NCI-H2196 (cell line): ENCODE measurements at regions not wholly inside any gene's neighbourhood (a gene's known extent, or its start where the extent isn't known, plus 50 kb on each side); places are given as distances from the start of the nearest gene placed in this dataset.
"Not testable (repeated sequence)": the region's sequence is repeated elsewhere in the genome, so short reads cannot be mapped to it uniquely, and the experiment has no call there.

ENCODE experiments used
- DNase-seq: peaks from one replicate; lab custom pipeline; 2025; ENCODE audit not compliant: unreplicated experiment; lab: John Stamatoyannopoulos, UW

DNA sequence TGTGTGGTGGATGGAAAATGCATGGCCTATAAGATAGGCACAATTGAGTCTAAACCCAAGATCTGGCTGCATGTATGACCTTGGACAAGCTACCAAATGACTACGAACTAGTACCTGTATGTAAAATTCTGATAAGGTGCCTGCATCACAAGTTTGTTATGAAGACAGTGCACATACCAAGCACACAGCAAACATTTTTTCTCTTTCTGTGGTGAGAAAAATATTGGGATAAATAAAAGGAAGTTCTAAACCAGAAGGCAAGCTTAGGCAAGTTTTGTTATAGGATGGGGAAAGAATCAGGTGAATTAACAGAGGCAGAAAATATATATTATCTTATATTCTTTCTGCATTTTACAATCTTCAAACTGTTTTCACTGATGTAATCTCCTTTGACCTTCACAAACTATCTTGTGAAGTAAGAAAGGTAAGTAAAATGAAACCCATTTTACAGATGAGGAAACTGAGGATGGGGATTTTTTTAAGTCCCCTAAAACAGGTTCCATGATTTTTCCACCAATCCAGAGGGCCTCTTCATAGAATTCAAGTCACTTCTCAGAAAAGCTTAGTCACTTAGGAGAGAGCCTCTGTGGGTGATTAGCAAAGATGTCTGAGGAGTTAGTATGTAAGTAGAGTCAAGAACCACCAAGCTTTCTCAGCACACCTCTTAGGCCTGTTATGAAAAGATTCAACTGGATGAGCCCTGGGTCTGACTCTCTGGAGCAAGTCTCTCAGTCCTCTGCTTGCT is 132.0 kb upstream of the RAP1B start:
- no peak for DNase-seq

DNA sequence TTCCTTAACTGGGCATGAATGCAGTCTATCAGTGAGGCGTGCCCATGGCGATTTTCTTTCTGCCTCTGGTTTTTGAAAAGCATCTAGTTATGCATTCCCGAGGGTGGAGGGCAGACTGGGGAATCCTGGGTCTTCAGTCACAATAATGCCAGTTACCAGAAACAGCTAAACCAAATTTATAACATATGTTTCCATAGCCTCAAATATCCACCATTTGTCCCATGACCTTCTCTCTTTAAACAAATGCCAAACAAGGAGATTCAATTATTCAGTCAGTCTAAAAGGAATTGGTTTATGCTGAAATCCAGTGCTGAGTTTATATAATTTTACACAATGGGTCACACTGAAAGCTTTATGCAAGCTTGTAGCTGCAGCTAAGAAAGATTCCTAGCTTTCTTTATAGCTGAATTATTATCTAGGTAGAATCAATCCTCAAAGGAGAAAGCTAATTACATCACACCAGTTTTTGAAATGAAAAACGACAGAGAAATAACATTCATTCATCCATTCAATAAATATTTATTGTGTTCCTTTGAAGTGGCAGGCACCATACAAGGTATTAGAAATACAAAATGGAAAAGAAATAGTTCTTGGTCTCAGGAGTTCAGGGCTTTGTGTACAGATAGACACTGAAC is 131.3 kb upstream of the RAP1B start:
- no peak for DNase-seq

DNA sequence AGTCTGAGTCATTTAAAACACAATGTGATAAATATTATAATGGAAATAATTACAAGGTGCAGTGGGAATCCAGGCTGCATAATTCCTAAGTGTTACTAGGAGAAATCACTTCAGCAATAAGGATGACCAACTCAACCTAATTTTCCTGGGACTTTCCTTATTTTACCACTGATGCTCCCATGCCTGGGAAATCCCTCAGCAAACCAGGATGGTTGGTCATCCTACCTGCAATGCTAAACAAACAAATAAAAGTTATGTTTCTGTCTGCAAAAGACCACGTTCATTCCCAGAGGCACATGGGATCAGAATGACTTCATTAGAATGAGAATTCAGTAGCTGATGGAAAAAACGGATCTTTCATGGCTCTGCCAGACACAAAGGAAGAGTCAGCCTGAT is 130.8 kb upstream of the RAP1B start:
- DNase-seq = no peak

DNA sequence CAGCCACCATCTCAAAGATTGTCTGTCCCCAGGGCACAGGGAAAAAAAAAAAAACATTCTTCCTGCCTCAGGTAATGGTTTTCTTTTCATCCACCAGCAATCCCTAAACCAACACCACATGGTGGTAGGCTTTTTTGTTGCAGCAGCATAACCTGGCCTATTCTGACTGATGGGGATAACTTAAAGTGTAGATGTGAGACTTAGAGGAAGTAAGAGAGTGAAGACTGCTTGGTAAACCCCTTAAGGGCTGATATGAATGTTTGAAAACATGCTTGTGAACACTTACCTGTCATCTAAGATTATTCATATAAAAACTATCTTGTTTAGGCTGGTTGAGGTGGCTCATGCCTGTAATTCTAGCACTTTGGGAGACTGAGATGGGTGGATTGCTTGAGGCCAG is 130.2 kb upstream of the RAP1B start:
- DNase-seq = no peak

DNA sequence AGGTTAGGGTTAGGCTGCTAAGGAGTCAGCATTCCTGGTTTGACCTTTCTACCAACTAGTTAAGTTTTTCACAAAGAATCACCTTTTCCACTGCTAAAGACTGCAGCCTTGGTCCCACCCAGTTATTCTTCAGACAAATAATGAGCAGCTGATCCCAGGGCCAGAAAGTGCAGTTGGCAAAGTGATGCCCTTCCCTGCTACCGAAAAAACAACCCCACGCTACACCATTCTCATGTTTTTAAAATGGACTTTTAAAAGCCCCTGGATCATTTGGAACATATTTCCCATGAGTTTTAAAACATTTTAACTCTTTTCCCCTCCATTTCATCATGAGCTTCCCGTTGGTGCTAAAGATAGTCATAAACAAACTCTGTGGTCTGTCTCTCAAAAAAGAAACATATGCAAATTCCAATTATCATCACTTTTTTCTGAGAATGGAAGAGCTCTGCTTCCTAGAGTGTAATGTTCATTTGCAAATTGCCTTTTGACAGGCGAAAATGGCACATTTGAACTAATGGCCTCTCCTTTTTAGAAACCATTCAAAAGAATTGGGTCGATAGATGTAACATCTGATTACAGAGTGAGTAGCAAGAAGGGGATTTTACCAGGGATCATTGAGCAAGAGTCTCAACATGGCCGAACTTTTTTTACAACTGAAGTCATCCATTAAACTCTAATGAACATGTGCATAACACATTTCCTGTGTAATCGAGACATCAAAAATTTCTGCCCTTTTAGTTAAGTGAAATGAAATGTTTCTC is 129.3 kb upstream of the RAP1B start:
- no peak for DNase-seq

DNA sequence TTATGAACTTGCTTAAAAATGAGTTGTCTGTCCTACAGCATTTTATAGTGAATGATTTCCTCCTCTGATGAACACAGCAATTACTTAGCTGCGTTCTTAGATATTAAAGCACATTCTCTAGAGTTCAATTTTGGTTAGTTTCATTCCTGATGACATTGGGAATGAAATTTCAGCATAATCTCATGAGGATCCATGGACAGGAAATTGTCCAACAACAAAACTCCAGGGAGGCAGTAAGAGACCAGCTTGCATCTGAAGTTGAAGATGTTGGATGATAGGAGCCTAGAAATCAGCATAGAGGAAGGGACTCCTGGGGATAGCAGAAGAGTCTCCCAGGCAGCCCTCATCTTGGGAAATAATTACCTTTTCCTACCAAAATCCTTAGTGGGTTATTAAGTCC is 128.7 kb upstream of the RAP1B start:
- DNase-seq = no peak

DNA sequence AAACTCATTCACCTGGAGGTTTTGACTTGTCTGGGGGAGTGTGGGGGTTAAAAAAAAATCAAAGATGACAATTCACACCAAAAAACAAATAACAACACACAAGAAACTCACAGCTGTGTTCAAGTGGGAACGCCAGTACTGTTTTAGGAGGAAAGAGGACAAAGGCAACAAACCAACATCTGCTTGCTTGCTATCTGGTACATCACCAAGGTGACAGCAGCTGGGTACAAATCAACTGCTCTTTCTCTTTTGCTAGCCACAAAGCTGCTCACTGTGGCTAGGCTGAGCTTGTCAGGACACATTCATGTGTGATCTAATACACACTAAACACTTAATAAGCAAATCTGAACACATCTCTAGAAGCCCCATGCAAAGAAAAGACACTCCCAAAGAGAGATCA is 128.0 kb upstream of the RAP1B start:
- DNase-seq = no peak

DNA sequence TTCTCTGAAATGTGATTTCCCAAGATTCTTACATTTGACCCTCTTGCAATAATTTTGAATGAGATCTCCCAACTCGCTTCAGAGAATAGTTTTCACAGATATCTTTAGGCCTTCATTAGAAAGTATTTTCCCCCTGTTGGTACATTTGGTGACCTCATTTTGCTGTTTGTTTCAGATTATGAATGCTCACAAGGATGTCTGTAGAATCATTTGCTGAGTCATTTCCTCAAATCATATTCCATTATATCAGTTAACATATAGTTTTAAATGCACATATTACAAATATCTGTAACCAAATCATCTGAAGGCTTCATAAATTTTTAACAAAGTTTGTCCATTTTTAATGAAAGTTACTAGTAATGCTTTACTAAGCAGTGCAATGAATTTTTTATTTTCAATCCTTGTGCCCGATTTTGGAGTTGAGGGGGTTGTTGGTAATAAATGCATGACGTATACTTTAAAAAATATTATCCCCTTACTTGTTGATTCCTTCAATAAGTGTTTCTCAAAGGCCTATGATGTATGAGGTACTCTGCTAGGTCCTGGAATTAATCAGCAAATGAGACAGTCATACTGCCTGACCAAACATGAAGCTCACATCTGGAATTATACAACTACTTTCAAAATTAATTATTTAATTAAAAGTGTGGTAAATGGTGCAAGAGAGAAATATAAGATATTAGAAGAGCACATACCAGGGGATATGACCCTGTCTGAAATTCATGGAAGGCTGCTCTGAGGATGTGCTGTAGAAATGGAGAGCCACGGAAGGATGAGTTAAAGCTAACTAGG is 126.9 kb upstream of the RAP1B start:
- DNase-seq = no peak

DNA sequence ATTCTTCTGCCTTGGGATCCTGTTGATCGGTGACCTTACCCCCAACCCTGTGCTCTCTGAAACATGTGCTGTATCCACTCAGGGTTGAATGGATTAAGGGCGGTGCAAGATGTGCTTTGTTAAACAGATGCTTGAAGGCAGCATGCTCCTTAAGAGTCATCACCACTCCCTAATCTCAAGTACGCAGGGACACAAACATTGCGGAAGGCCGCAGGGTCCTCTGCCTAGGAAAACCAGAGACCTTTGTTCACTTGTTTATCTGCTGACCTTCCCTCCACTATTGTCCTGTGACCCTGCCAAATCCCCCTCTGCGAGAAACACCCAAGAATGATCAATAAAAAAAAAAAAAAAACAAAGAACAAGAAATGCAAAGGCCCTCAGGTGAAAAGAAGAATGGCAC is 126.1 kb upstream of the RAP1B start:
- DNase-seq = not testable (repeated sequence)

DNA sequence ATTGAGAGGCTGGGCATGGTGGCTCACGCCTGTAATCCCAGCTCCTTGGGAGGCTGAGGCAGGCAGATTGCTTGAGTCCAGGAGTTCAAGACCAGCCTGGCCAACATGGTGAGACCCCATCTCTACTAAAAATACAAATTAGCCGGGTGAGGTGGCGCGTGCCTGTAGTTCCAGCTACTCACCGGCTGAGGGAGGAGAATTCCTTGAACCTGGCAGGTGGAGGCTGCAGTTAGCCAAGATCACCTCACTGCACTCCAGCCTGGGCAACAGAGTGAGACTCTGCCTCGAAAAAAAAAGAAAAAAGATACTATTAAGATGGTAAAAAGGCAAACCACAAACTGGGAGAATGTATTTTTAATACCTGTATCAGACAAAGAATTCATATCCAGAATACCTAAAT is 124.2 kb upstream of the RAP1B start:
- DNase-seq = not testable (repeated sequence)

DNA sequence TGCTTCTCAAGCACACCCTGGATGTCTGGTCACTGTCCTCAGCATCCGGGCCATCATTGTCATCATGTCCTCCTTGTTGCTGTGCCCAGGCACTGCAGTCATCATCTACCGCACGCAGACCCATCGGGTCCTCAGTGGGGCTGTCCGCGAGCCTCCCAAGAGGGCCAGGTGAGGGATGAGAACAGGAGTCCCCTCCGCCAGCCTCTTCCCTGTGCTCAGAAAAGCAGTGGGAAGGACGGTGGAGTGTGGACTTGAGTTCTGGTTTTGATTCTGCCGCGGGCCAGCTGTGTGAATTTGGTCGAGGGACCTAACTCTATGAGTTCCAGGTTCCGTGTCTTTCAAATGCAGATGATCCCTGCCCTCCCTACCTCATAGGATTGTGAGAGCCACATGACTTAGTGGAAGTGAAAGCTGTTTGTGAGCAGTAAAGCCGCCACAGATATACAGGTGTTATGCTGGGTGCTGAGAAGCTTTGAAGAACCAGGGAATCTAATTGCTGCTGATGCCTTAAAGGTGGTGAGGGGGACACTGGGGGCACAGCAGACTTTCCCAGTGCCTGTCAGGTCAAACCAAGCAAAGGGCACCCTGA is 122.9 kb upstream of the RAP1B start:
- no peak for DNase-seq

DNA sequence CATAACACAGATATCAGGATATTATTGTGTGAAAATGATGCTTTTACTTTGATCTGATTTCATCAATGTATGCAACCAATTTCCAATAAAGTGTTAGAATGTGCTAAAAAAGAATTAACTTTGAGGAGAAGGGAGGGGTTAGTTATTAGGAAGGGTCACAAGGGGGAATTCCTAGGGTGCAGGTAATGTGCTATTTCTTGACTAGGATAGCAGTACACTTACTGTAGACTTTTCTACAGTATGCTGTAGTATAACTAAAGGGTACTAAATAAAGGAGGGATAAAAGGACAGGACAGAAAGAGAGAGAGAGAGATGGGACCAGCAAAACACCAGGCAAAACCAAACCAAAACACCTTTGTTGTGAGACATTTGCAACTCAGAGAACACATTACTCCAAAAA is 121.4 kb upstream of the RAP1B start:
- DNase-seq = no peak

DNA sequence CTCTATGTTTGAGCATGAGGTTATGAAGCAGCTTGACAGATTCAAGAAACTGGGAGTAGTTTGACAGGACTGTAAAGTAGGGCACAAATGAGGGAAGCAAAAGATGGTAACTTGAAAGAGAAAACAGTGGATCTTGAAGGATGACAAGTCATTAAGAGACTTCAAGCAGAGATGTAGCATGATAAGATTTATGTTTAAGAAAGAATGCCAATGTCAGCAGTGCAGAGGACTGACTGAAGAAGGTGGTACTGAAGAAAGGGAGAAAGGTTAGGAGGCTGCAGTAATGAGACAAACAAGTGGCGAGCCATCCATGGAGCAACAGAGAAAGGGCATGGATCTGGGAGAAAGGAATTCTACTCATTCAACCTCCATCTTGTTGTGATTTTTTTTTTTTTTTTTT is 120.2 kb upstream of the RAP1B start:
- DNase-seq = no peak

DNA sequence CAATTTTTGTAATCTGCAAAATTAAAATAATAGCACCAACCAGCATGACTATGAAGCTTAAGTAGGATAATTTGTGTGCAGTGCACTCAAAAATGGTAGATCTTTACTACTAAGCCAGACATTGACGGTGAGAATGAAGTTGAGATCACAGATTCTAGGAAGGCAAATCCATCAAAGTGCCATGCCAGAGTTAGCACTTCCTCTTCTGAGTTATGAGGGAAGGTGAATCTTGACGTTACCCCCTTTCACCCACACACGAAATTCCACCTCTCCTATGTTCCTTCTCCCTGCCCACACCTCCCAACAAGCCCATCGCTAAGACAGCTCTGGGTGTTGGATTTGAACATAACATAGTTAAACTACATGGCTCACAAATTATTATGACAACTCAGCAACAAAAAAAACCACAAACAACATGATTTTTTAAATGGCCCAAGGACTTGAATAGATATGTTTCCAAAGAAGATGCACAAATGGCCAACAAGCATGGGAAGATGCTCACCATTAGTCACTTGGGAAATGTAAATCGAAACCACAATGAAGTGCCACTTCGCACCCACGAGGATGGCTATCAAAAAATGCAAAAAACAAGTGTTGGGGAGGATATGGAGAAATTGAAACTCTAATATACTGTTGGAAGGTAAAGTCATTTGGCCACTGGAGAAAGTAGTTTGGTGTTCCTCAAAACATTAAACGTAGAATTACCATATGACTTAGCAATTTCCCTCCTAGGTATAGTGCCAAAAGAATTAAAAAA is 119.3 kb upstream of the RAP1B start:
- no peak for DNase-seq

DNA sequence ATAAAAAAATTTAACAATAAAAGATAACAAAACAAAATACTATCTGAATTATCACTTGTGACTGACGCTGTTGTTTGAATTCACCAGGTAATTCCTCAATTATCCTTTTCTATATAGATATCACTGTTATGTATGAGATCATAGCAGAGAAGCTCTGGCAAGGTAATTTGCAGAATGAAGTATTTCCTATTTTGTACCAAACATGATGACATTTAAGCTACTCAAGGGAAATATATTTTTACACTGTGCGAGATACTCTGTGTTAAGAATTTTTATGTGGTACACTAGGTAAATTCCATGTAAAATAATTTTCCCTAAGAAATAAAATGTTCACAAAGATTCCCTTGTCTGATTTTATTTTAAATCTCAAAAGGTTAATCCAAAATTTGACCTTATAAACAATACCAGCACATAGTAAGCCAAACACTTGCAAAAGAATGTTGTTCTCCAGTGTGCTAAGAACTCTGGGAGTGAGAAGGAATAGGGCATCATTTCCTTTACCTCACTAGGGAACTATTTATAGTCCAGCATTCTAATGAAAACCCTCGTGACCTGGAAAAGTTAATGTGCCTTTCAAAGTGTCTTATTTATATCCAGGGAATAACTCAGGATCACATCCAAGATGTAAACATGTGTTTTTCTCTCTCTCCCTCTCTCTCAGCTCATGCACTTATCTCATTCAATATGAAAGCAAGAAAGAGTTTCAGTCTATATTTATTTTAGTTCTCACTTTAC is 115.2 kb upstream of the RAP1B start:
- DNase-seq = no peak

DNA sequence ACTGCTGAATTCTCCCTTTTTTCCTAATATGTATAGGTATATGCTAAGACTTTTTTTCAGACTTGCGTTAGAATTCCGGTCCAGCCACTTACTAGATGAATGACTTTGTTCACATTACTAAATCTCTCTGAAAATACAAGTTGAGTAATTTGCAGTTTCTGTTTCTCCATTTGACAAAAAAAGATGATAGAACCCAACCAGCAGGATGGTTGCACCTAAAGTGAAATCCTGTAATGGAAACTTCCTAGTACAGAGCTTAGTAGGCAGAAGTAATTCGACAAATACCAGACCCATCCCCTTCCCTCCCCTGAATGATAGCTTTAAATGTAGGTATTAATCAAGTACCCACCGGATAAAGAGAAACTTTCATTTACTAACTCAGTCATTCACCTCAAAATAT is 113.6 kb upstream of the RAP1B start:
- DNase-seq = no peak

DNA sequence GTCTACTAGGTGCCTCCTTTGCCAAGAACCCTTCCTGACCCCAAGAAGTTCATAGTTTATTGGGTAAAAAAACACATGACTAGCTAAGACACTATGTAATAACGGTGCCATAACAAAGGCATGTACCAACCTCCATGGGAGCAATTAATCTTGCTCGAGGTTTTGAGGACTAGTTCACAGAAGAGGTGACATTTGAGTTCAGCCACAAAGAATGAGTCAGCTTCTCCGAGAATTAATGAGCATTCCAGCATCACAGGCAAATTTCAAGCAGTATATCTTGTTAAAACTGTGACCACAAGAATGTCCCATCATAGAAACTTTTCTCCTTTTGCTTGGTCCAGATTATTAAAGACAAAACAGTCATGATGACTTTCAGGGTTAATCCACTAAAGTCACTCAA is 113.0 kb upstream of the RAP1B start:
- DNase-seq = no peak

DNA sequence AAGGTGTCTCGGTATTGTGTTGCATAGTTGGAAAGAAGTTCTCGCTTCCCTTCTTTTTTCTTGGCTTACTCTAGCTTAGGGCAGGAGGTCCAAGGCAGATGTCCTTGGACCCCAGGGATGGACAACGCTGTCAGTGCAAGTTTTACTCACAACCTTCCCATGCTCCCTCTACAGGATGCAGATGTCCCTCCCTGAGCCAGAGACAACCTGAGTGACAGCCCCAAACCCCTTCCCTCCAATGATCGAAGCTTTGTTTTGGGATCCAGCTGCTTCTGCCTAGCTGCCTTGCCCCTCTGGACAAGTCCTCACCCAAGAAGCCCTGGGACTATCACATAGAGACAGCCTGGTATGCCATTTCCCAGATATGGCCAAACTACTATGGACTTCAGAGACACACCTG is 112.0 kb upstream of the RAP1B start:
- DNase-seq = no peak

DNA sequence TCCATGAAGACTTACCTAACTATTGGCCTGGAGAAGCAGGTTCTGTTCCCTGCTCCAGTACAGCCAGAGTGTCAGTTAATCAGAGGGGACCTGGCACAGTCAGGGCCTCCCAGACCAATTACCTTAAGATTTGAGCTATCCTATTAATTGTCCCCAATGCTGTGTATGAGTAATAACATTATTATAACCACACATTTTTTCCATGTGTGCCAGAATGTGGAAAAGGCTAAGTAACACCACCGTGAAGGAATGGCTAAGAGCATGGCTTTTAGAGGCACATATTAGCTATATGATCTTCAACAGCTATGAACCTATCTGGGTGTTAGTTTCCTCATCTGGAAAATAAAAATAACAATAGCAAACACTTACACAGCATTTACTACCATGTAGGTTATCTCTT is 111.1 kb upstream of the RAP1B start:
- DNase-seq = no peak

DNA sequence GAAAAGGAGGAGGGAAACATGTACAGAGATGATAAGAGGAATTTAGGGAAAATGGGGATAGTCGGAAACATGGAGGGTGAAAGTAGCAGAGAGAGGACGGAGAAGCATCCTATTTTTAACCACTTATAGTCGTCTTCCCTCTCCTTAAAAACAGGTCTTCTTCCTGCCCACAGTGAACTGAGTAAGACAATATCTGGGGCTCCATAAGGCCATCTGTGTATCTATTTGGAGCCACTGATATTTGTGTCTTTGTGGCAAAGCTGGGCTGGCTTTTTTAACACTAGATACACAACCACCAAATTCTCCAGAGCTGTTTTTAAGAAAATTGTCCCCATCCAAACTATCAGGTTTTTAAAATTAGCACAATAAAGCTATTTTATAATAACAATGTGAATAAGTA is 109.5 kb upstream of the RAP1B start:
- DNase-seq = no peak
